ENCODE measurements at regions not wholly inside any gene's neighbourhood (a gene's known extent, or its start where the extent isn't known, plus 50 kb on each side); places are given as distances from the start of the nearest gene placed in this dataset.

- no peaks in the 10 kb centered on the region for H3K27me3 Mint-ChIP-seq
- no peaks in the 10 kb centered on the region for H3K36me3 Mint-ChIP-seq (ENCODE audit: insufficient read depth)
- H3K4me3 Mint-ChIP-seq (ENCODE audit: low read depth), result no peak overlapping the region
- H3K27ac Mint-ChIP-seq, result no peak overlapping the region
- H3K9me3 Mint-ChIP-seq (ENCODE audit: low read depth), result no peaks in the 10 kb centered on the region
- TF ChIP-seq, protein P1, sequence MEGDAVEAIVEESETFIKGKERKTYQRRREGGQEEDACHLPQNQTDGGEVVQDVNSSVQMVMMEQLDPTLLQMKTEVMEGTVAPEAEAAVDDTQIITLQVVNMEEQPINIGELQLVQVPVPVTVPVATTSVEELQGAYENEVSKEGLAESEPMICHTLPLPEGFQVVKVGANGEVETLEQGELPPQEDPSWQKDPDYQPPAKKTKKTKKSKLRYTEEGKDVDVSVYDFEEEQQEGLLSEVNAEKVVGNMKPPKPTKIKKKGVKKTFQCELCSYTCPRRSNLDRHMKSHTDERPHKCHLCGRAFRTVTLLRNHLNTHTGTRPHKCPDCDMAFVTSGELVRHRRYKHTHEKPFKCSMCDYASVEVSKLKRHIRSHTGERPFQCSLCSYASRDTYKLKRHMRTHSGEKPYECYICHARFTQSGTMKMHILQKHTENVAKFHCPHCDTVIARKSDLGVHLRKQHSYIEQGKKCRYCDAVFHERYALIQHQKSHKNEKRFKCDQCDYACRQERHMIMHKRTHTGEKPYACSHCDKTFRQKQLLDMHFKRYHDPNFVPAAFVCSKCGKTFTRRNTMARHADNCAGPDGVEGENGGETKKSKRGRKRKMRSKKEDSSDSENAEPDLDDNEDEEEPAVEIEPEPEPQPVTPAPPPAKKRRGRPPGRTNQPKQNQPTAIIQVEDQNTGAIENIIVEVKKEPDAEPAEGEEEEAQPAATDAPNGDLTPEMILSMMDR (IDR thresholded peaks at IDR 0.05; ENCODE audit: unreplicated experiment), result no peak
- DNase-seq (ENCODE audit: low spot score, unreplicated experiment), result no peak
- peaks cover 4% of the 10 kb centered on the region for H3K4me1 Mint-ChIP-seq (ENCODE audit: low read depth)
Observed at GRCh38 chr15:88980498-88980897, 67.3 kb upstream of the MFGE8 start.

- no peak overlapping the region for H3K27ac Mint-ChIP-seq
- no peak for DNase-seq (ENCODE audit: low spot score, unreplicated experiment)
Observed at GRCh38 chr15:88981244-88982215, 68.4 kb upstream of the MFGE8 start.

DNA sequence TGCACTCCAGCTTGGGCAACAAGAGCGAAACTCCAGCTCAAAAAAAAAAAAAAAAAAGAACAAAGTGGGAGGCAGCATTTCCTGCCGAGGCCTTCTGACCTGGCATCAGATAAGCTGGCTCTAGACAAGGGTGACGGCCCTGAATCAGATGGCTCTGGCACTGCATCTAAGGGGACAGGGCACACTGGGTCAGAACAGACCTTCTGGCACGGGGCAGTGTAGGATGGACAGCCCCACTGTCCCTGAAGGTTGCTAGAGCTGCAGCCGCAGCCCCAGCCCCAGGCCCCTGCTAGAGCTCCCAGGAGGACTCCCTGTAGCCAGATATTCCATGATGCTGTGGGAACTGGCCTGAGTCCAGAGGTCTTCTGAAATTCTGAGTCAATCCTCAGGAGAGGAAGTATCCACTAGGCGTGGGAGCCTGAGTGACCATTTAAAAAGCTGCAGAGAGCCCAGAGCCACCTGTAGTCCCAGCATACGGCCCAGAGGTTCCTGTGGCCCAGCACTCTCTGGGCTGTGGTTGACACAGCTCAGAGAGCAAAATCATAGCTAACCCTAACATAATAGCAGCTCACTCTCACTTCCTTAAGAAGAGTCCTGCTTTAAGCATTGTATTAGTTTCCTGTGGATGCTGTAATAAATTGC is 69.2 kb upstream of the MFGE8 start:
- H3K27ac Mint-ChIP-seq, result no peak overlapping the region
- H3K4me1 Mint-ChIP-seq (ENCODE audit: low read depth), result peaks cover 21% of the 10 kb centered on the region
- H3K9me3 Mint-ChIP-seq (ENCODE audit: low read depth), result no peaks in the 10 kb centered on the region
- no peak for DNase-seq (ENCODE audit: low spot score, unreplicated experiment)
- no peak overlapping the region for H3K4me3 Mint-ChIP-seq (ENCODE audit: low read depth)
- H3K36me3 Mint-ChIP-seq (ENCODE audit: insufficient read depth), result no peaks in the 10 kb centered on the region
- no peaks in the 10 kb centered on the region for H3K27me3 Mint-ChIP-seq
- TF ChIP-seq, protein P1 (IDR thresholded peaks at IDR 0.05; ENCODE audit: unreplicated experiment), result no peak

More at GRCh38 chr15:88981244-88982215, 68.4 kb upstream of the MFGE8 start:
- TF ChIP-seq, protein P1 (IDR thresholded peaks at IDR 0.05; ENCODE audit: unreplicated experiment), result no peak
- no peaks in the 10 kb centered on the region for H3K36me3 Mint-ChIP-seq (ENCODE audit: insufficient read depth)
- H3K27me3 Mint-ChIP-seq, result no peaks in the 10 kb centered on the region
- H3K9me3 Mint-ChIP-seq (ENCODE audit: low read depth), result no peaks in the 10 kb centered on the region
- H3K4me1 Mint-ChIP-seq (ENCODE audit: low read depth), result peaks cover 13% of the 10 kb centered on the region
- no peak overlapping the region for H3K4me3 Mint-ChIP-seq (ENCODE audit: low read depth)

GRCh38 chr15:88982946-88983342 is 69.8 kb upstream of the MFGE8 start:
- no peaks in the 10 kb centered on the region for H3K9me3 Mint-ChIP-seq (ENCODE audit: low read depth)
- H3K4me1 Mint-ChIP-seq (ENCODE audit: low read depth), result peaks cover 26% of the 10 kb centered on the region
- no peak overlapping the region for H3K4me3 Mint-ChIP-seq (ENCODE audit: low read depth)
- H3K27ac Mint-ChIP-seq, result no peak overlapping the region
- no peaks in the 10 kb centered on the region for H3K27me3 Mint-ChIP-seq
- TF ChIP-seq, protein P1 (IDR thresholded peaks at IDR 0.05; ENCODE audit: unreplicated experiment), result no peak
- no peak for DNase-seq (ENCODE audit: low spot score, unreplicated experiment)
- H3K36me3 Mint-ChIP-seq (ENCODE audit: insufficient read depth), result no peaks in the 10 kb centered on the region

DNA sequence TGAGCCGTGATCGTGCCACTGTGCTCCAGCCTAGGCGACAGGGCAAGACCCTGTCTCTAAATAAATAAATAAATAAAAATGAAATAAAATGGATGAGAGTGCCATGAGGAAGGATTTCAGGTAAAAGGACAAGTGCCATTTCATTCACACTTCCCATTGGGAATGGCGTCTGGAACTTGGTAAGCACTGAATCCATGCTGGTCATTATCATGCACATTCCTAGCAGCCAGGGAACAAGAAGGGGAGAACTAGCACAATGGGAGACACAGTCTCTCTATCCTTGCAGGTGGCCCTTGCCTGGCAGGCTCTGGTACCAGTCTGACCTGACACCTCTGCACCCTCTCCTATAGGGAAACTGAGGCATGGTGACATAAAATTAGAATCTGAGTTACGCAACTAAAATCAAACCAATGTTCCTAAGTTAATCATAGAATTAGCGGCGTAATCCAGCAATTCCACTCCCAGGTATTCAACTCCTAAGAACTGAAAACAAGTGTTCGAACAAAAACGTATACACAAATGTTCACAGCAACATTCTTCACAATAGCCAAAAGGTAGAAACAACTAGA is 70.8 kb upstream of the MFGE8 start:
- Mint-ChIP-seq H3K4me1 (ENCODE audit: low read depth) (peaks cover 34% of the 10 kb centered on the region), H3K9me3 (ENCODE audit: low read depth) (no peaks in the 10 kb centered on the region), H3K36me3 (ENCODE audit: insufficient read depth) (no peaks in the 10 kb centered on the region), H3K4me3 (ENCODE audit: low read depth) (no peak overlapping the region), H3K27ac (no peak overlapping the region), H3K27me3 (no peaks in the 10 kb centered on the region)
- TF ChIP-seq, protein P1 (IDR thresholded peaks at IDR 0.05; ENCODE audit: unreplicated experiment), result no peak
- DNase-seq (ENCODE audit: low spot score, unreplicated experiment), result no peak

Measured in progenitor cell of endocrine pancreas (in vitro differentiated cells).